Keratinocyte (primary cell): ENCODE measurements at regions not wholly inside any gene's neighbourhood (a gene's known extent, or its start where the extent isn't known, plus 50 kb on each side); places are given as distances from the start of the nearest gene placed in this dataset.

Experiments
- DNase-seq: peaks from one replicate; pipeline ENCODE4 v3.0.0-alpha.2; 2011; ENCODE audit warnings: low read depth, missing footprints, low spot score
- FAIRE-seq: peaks from 2 replicates; lab custom pipeline; 2011; peaks lifted over from hg19 to GRCh38; lab: Jason Lieb, UNC
- H2AFZ ChIP-seq: 2 replicates; pipeline ENCODE4 v1.6.0; 2012; ENCODE audit warnings: low read length, control low read depth, inconsistent platforms; ENCODE audit not compliant: control insufficient read depth
- H3K27ac ChIP-seq: 2 replicates; pipeline ENCODE4 v1.5.1; 2011; ENCODE audit warnings: low read length; ENCODE audit not compliant: control insufficient read depth, insufficient read depth
- H3K27me3 ChIP-seq: 3 replicates; pipeline ENCODE4 v1.6.0; 2011; ENCODE audit warnings: low read length; ENCODE audit not compliant: control insufficient read depth, insufficient read depth; ENCODE audit errors: extremely low read depth
- H3K36me3 ChIP-seq, 2 experiments: 2 replicates in 1 of 2; 3 replicates in 1 of 2; pipeline ENCODE4 v1.5.1; 2011; ENCODE audit warnings: low read length in 2 of 2, mild to moderate bottlenecking in 1 of 2; ENCODE audit not compliant: control insufficient read depth in 2 of 2, insufficient read depth in 2 of 2; ENCODE audit errors: extremely low read depth in 1 of 2
- H3K4me1 ChIP-seq: 3 replicates; pipeline ENCODE4 v1.5.1; 2011; ENCODE audit warnings: low read length; ENCODE audit not compliant: control insufficient read depth, insufficient read depth; ENCODE audit errors: extremely low read depth
- H3K4me2 ChIP-seq: 3 replicates; pipeline ENCODE4 v1.6.0; 2011; ENCODE audit warnings: low read depth, low read length; ENCODE audit not compliant: control insufficient read depth, insufficient read depth; ENCODE audit errors: extremely low read depth
- H3K4me3 ChIP-seq, 3 experiments: fragments of 200-600 bp in 1 of 3; sonication (generic) in 1 of 3; 2 replicates in 2 of 3; 3 replicates in 1 of 3; pipeline ENCODE4 v1.5.1; 2011 to 2016; ENCODE audit warnings: low read length in 3 of 3, mild to moderate bottlenecking in 3 of 3, control low read depth in 2 of 3, inconsistent platforms in 1 of 3, low read depth in 1 of 3, mixed read lengths in 1 of 3, mixed run types in 1 of 3, moderate library complexity in 1 of 3; ENCODE audit not compliant: control insufficient read depth in 2 of 3, insufficient read depth in 2 of 3; ENCODE audit errors: extremely low read depth in 1 of 3
- H3K79me2 ChIP-seq: 2 replicates; pipeline ENCODE4 v1.6.0; 2012; ENCODE audit warnings: low read length; ENCODE audit not compliant: control insufficient read depth, insufficient read depth
- H3K9ac ChIP-seq: 3 replicates; pipeline ENCODE4 v1.6.0; 2011; ENCODE audit warnings: low read length; ENCODE audit not compliant: control insufficient read depth, insufficient read depth; ENCODE audit errors: extremely low read depth
- H3K9me1 ChIP-seq: 3 replicates; pipeline ENCODE4 v1.6.0; 2011; ENCODE audit warnings: low read length; ENCODE audit not compliant: control insufficient read depth, insufficient read depth; ENCODE audit errors: extremely low read depth
- H3K9me3 ChIP-seq: 2 replicates; pipeline ENCODE4 v1.5.1; 2012; ENCODE audit warnings: low read depth, low read length; ENCODE audit not compliant: control insufficient read depth
- H4K20me1 ChIP-seq: 3 replicates; pipeline ENCODE4 v1.6.0; 2011; ENCODE audit warnings: low read length; ENCODE audit not compliant: control insufficient read depth, insufficient read depth; ENCODE audit errors: extremely low read depth
- EZH2 ChIP-seq: IDR thresholded peaks from one replicate; pipeline ENCODE4 v1.6.1; 2012; ENCODE audit warnings: inconsistent platforms, mild to moderate bottlenecking, low read length, moderate library complexity
- dilution Hi-C: fragments of 300-500 bp; cut with MboI; formaldehyde crosslinking; loops from one replicate; pipeline ENCODE4 v1.7.0; 2020; ENCODE audit warnings: low sequenced_read_pairs; ENCODE audit not compliant: extremely low pct_ligation_motif_present
- TF ChIP-seq, protein P1 (sequence below), 3 experiments: IDR thresholded peaks in 1 of 3; conservative IDR thresholded peaks in 1 of 3; optimal IDR thresholded peaks in 1 of 3; 2 replicates in 2 of 3; 3 replicates in 1 of 3; pipeline versions ENCODE3 to v1.5.1; 2011; ENCODE audit warnings: low read length in 3 of 3, mild to moderate bottlenecking in 3 of 3, moderate library complexity in 2 of 3, control low read depth in 1 of 3, inconsistent platforms in 1 of 3; ENCODE audit not compliant: insufficient read depth in 2 of 3; ENCODE audit errors: extremely low read depth in 1 of 3

DNA sequence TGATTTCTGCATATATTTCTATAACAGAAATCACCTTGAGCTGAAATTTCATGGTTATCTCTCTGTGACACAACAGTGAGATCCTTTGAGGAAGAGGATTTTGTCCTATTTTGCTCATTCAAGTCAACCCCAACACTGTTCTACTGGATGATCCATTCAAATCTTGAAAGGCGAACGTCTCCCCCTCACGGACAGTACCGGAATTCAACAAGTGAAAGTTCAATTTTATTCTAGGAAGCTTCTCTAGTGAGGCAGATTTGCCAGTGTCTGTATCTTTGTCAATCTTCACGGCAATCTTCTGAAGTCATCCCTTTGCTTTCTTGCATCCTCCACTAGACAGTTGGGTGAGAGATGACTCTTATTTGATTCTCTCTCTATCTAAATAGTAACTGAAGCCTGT, 91.7 kb upstream of the PDE7B start:
- TF ChIP-seq, protein P1, sequence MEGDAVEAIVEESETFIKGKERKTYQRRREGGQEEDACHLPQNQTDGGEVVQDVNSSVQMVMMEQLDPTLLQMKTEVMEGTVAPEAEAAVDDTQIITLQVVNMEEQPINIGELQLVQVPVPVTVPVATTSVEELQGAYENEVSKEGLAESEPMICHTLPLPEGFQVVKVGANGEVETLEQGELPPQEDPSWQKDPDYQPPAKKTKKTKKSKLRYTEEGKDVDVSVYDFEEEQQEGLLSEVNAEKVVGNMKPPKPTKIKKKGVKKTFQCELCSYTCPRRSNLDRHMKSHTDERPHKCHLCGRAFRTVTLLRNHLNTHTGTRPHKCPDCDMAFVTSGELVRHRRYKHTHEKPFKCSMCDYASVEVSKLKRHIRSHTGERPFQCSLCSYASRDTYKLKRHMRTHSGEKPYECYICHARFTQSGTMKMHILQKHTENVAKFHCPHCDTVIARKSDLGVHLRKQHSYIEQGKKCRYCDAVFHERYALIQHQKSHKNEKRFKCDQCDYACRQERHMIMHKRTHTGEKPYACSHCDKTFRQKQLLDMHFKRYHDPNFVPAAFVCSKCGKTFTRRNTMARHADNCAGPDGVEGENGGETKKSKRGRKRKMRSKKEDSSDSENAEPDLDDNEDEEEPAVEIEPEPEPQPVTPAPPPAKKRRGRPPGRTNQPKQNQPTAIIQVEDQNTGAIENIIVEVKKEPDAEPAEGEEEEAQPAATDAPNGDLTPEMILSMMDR (optimal IDR thresholded peaks at IDR 0.05 in 1 of 3, IDR thresholded peaks at IDR 0.05 in 1 of 3, conservative IDR thresholded peaks at IDR 0.05 in 1 of 3; ENCODE audit: extremely low read depth in 1 of 3, insufficient read depth in 2 of 3, low read length in 3 of 3): no peak
- no peak for TF ChIP-seq EZH2
- DNase-seq: no peak
- H3K4me1 ChIP-seq: no peaks in the 10 kb centered on the region
- H2AFZ ChIP-seq: no peak overlapping the region
- no peak overlapping the region for H3K4me3 ChIP-seq
- no peaks in the 10 kb centered on the region for H4K20me1 ChIP-seq
- no peak overlapping the region for H3K4me2 ChIP-seq
- H3K9ac ChIP-seq: no peak overlapping the region
- no peaks in the 10 kb centered on the region for H3K79me2 ChIP-seq
- no peaks in the 10 kb centered on the region for H3K9me1 ChIP-seq
- FAIRE-seq: no peak
- H3K9me3 ChIP-seq: no peaks in the 10 kb centered on the region
- H3K36me3 ChIP-seq: no peaks in the 10 kb centered on the region
- H3K27ac ChIP-seq: no peak overlapping the region
- dilution Hi-C loops: no loop called here
- H3K27me3 ChIP-seq: no peaks in the 10 kb centered on the region

DNA sequence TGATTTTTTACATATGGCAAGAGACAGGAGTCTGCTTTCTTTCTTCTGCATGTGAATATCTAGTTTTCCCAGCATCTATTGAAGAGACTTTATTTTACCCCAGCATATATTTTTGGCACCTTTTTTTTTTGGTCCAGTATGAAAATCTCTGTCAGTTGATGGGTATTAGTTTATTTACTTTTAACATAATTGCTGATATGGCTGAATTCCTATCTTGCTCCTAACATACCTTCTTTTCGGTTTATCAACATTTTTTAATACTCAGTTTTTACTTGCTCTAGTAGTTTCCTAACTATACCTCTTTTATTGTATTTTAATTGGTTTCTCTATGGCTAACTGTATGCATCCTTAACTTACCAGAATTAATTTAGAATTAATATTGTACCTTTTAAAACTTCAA, 77.5 kb upstream of the PDE7B start:
- Histone ChIP-seq H3K79me2 (no peaks in the 10 kb centered on the region), H3K27ac (no peak overlapping the region), H3K9me3 (no peaks in the 10 kb centered on the region), H3K9ac (no peak overlapping the region), H3K4me1 (no peaks in the 10 kb centered on the region), H3K4me2 (no peak overlapping the region), H2AFZ (no peak overlapping the region), H3K36me3 (no peaks in the 10 kb centered on the region), H4K20me1 (no peaks in the 10 kb centered on the region), H3K4me3 (no peak overlapping the region), H3K27me3 (no peaks in the 10 kb centered on the region), H3K9me1 (no peaks in the 10 kb centered on the region)
- TF ChIP-seq EZH2: no peak
- TF ChIP-seq, protein P1 (optimal IDR thresholded peaks at IDR 0.05 in 1 of 3, IDR thresholded peaks at IDR 0.05 in 1 of 3, conservative IDR thresholded peaks at IDR 0.05 in 1 of 3; ENCODE audit: extremely low read depth in 1 of 3, insufficient read depth in 2 of 3, low read length in 3 of 3): no peak
- FAIRE-seq: no peak
- dilution Hi-C loops: no loop called here
- DNase-seq: no peak
